Upper lobe of right lung (tissue), 1 donor: ENCODE measurements at regions not wholly inside any gene's neighbourhood (a gene's known extent, or its start where the extent isn't known, plus 50 kb on each side); places are given as distances from the start of the nearest gene placed in this dataset.

ENCODE experiments used
- ATAC-seq: fragments of 200-7000 bp; cut with Tn5 transposase; one replicate; pipeline ENCODE4 v1.9.1; 2020; ENCODE audit warnings: mild to moderate bottlenecking, moderate library complexity
- DNase-seq: peaks from one replicate; pipeline ENCODE4 v3.0.0-alpha.2; 2020
- H3K27ac ChIP-seq: fragments of 200-600 bp; one replicate; pipeline ENCODE4 v1.8.0; 2022
- H3K27me3 ChIP-seq: fragments of 200-600 bp; one replicate; pipeline ENCODE4 v1.8.0; 2022; ENCODE audit warnings: mild to moderate bottlenecking
- H3K36me3 ChIP-seq: fragments of 200-600 bp; one replicate; pipeline ENCODE4 v1.8.0; 2022
- H3K4me1 ChIP-seq: fragments of 200-600 bp; one replicate; pipeline ENCODE4 v1.8.0; 2022
- H3K4me3 ChIP-seq: fragments of 200-600 bp; one replicate; pipeline ENCODE4 v1.8.0; 2022; ENCODE audit warnings: mild to moderate bottlenecking
- H3K9me3 ChIP-seq: fragments of 200-600 bp; one replicate; pipeline ENCODE4 v1.8.0; 2022
- intact Hi-C: fragments of 100-400 bp; cut with DNase I; formaldehyde crosslinking; loops from one replicate; pipeline ENCODE4 v1.11.0; 2022
- TF ChIP-seq, protein P1 (sequence below): fragments of 200-600 bp; IDR thresholded peaks from one replicate; pipeline ENCODE4 v1.8.0; 2022; ENCODE audit warnings: antibody characterized with exemption
- donor health status: DM: no; HTN: yes; CAD: no; lungs with severe emphysema.

DNA sequence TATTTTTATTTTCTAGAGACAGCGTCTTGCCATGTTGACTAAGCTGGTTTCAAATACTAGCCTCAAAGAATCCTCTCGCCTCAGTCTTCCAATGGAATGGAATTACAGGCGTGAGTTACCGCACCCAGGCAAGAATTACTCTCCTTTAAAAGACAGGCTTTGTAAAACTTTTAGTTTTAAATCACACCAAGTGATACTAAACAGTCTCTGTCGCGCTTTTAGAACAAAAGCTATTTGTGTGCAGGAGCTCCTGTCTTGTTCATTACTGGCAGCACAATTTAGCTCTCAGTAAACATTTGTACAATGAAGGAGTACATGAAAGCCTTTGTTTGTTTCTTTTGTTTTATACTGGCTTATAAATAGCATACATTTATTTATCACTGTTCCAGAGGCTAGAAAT, 1719.2 kb upstream of the PIK3C3 start:
- Histone ChIP-seq H3K4me3 (no peak overlapping the region), H3K27me3 (no peaks in the 10 kb centered on the region), H3K27ac (no peak overlapping the region), H3K36me3 (no peaks in the 10 kb centered on the region), H3K9me3 (no peaks in the 10 kb centered on the region), H3K4me1 (no peaks in the 10 kb centered on the region)
- DNase-seq (no peak), ATAC-seq (no peak)
- intact Hi-C loops, result no loop called here
- TF ChIP-seq, protein P1, sequence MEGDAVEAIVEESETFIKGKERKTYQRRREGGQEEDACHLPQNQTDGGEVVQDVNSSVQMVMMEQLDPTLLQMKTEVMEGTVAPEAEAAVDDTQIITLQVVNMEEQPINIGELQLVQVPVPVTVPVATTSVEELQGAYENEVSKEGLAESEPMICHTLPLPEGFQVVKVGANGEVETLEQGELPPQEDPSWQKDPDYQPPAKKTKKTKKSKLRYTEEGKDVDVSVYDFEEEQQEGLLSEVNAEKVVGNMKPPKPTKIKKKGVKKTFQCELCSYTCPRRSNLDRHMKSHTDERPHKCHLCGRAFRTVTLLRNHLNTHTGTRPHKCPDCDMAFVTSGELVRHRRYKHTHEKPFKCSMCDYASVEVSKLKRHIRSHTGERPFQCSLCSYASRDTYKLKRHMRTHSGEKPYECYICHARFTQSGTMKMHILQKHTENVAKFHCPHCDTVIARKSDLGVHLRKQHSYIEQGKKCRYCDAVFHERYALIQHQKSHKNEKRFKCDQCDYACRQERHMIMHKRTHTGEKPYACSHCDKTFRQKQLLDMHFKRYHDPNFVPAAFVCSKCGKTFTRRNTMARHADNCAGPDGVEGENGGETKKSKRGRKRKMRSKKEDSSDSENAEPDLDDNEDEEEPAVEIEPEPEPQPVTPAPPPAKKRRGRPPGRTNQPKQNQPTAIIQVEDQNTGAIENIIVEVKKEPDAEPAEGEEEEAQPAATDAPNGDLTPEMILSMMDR, result no peak

DNA sequence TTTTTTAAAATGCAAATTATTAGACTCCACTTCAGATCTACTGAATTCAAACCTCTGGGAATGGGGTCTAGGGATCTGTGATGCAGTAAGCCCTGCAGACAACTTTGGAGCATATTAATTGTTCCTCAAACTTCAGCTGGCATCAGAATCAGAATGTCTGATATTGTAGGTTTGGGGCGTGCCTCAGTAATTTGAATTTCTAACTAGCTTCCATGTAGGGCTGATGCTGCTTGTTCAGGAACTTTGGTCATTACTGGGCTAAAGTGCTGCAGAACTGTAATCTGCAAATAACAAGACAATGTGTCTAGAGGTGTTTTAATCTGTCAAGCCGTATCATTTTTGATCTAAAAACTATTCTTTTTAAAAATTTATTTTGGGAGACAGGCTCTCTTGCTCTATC, 1719.7 kb upstream of the PIK3C3 start:
- ATAC-seq, result no peak
- Histone ChIP-seq H3K27ac (no peak overlapping the region), H3K9me3 (no peaks in the 10 kb centered on the region), H3K27me3 (no peaks in the 10 kb centered on the region), H3K4me1 (no peaks in the 10 kb centered on the region), H3K4me3 (no peak overlapping the region), H3K36me3 (no peaks in the 10 kb centered on the region)
- DNase-seq, result no peak
- intact Hi-C loops, result no loop called here
- TF ChIP-seq, protein P1, result no peak

DNA sequence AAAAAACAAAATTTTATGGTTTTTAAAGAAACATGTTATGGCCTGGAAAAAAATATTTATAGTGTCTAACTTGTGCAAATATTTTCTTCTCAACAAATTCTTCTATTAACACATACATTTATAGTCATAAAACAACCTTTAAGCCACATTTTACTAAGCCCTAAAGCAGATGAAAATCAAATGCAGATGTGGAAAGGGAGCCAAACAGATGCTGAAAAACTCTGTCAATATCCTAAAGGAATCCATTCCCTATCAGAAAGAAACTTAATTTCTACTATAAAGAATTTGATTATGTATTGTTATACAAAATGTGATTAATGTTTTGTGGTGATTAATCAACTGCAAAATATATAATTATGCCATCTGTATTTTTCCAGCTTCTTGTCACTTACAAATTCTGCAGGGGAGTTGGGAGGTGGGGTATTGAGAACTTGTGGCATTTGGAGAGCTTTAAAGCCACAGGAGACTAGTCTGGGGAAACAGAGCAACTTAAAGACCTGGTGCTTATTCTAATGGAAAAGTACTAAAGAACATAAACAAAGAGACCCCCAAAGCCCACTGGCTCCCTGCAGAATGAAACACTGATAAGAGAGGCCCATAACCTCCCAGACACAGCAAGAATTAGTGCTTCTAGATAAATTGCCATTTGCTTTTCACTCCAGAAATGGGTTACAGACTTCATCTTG, 1721.0 kb upstream of the PIK3C3 start:
- TF ChIP-seq, protein P1, result no peak
- no peak overlapping the region for H3K27ac ChIP-seq
- DNase-seq, result no peak

DNA sequence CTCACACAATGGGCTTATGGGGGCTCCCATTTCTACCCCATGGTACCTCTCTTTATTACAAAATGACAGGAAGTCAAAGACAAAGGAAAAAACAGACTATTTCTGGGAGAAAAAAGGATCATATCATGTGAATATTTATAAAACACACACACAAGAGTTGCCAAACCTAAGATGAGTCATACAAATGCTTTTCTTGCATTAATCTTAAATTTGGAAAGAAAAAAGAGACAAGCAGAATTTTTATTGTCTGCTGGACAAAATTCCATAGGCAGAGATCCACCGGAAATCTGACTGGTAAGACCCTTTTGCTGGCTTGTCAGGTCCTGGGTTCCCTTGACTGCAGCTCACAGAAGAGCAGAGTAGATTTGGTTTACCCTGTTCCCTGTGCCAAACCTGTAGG, 1732.3 kb upstream of the PIK3C3 start:
- ATAC-seq (no peak), DNase-seq (no peak)
- Histone ChIP-seq H3K4me3 (no peak overlapping the region), H3K4me1 (no peaks in the 10 kb centered on the region), H3K9me3 (no peaks in the 10 kb centered on the region), H3K27me3 (no peaks in the 10 kb centered on the region), H3K36me3 (no peaks in the 10 kb centered on the region), H3K27ac (no peak overlapping the region)
- intact Hi-C loops, result no loop called here
- TF ChIP-seq, protein P1, result no peak

More for the DNA sequence above, 1721.0 kb upstream of the PIK3C3 start:
- Histone ChIP-seq H3K9me3 (no peaks in the 10 kb centered on the region), H3K4me3 (no peak overlapping the region), H3K4me1 (no peaks in the 10 kb centered on the region), H3K36me3 (no peaks in the 10 kb centered on the region), H3K27me3 (no peaks in the 10 kb centered on the region)
- intact Hi-C loops, result no loop called here
- no peak for ATAC-seq

DNA sequence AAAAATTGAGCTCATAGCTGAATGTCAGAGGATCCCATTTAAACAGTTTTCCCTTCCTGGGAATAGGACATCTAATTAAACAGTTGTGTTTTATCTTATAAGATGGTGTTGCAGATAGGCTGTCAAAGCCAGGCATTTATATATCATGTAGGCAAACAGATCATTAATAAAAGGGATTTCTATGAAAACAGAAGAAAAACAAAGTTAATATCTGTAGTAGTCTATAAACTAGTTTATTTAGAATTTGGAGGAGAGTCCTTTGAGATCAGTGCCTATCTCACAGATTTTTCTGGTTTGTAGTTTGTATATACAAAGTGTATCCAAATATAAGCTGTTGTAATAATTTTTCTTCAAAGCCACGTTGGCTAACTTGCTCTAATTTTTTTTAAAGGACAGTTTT, 1738.2 kb upstream of the PIK3C3 start:
- TF ChIP-seq, protein P1, result no peak
- Histone ChIP-seq H3K27ac (no peak overlapping the region), H3K9me3 (no peaks in the 10 kb centered on the region), H3K4me3 (no peak overlapping the region), H3K4me1 (no peaks in the 10 kb centered on the region), H3K27me3 (no peaks in the 10 kb centered on the region), H3K36me3 (no peaks in the 10 kb centered on the region)
- ATAC-seq (no peak), DNase-seq (no peak)
- intact Hi-C loops, result no loop called here

DNA sequence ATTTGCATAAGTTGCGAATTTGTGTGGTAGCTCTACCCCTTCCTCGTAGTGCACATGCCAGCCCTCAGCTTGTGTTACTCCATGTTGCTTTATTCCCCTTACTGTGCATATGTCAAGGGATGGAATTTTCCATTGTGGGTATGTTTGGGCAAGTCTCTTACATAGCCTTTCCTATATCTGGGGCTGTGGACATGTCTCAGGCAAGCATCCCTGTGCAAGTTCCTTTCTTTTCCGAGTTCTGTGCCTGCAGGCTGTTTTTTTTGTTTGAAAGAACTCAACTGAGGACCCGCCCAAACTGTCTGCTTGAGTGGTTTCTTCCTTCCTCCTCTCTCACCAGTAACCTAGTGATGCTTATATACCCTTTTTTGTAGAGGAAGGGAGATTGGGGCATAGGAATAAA, 1739.1 kb upstream of the PIK3C3 start:
- intact Hi-C loops, result no loop called here
- Histone ChIP-seq H3K27me3 (no peaks in the 10 kb centered on the region), H3K9me3 (no peaks in the 10 kb centered on the region), H3K4me3 (no peak overlapping the region), H3K36me3 (no peaks in the 10 kb centered on the region), H3K27ac (no peak overlapping the region), H3K4me1 (no peaks in the 10 kb centered on the region)
- TF ChIP-seq, protein P1, result no peak
- DNase-seq (no peak), ATAC-seq (no peak)
